ENCODE measurements at regions not wholly inside any gene's neighbourhood (a gene's known extent, or its start where the extent isn't known, plus 50 kb on each side); places are given as distances from the start of the nearest gene placed in this dataset.

DNA sequence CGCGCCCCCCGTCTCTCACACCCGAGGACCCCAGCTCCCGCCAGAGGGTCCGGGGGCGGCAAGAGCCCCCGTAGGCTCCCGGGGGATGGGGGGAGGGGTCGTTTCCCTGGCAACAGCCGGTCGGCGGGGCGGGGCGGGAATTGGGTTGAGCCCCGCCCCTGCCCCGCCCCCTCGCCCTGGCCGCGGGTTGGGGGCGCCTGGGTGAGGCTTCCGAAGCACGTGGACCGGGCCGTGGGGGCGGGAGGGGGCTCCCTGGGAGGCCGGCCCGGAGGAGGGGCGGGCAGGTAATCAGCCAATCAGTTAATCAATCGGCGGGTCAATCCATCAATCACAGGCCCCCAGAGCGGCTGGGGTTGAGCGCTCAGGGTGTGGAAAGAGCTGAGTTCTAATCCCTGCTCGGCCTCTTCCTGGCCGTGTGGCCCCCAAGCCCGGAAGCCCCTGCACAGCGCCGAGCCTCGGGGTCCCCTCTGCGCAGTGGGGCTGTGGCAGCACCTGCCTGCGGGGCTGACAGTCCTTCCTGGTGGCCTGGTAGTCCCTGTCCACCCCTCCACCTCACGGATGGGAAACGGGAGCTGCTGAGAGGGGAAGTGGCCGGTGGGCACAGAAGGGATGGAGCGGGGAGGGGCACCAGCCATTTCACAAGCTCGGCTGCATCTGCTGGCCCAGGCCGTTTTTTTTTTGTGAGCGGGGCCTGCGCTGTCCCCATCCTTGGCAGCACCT, 174.2 kb upstream of the IER5L start:
- no peak for DNase-seq

DNA sequence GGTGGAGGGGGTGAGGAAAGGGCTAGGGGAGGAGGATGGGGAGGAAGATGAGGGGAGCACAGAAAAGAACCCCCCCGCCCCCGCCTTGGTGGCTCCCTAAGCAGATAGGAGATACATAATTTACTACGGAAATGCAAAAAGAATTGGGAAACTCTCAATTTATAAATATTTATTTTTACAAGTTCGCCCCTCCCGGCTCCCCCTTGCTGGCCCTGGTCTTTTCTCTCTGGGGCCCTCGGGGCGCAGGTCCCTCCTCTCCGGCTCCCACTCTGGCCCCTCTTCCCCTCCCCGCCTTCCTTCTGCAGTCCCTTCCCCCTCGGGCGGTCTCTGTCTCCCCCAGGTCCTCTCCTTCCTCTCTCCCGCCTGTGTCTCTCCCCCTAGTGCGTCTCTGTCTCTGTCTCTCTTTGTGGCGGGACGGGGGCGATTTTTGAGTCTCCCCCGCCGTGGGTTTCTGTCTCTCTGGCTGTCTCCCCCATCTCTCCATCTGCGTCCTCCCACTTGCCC, 173.6 kb upstream of the IER5L start:
- DNase-seq: no peak

DNA sequence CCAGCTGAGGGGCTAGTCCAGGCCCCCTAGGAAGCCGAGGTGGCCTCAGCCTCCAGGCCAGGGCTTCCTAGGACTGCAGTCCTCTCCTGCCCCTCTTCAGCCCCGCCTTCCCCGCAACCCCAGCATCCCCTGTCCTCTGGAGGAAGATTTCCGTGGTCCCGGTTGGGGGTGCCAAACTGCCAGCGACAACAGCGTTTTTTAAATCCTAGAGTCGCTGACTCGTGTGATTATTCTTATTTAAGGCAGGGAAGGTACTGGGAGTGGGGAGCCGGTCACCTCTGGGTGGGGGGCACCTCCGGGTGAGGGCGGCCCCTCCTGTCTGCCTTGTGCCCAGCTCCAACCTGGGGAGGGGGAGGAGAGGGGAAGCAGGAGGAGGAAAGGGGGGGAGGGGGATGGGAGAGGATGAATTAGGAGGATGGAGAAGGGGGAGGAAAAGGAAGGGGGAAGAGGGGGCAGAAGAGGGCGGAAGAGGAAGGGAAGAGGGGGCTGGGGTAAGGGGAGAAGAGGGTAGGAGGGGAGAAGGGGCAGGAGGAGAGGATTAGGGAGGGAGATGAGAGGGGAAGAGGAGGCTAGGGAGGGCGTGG, 173.1 kb upstream of the IER5L start:
- no peak for DNase-seq

DNA sequence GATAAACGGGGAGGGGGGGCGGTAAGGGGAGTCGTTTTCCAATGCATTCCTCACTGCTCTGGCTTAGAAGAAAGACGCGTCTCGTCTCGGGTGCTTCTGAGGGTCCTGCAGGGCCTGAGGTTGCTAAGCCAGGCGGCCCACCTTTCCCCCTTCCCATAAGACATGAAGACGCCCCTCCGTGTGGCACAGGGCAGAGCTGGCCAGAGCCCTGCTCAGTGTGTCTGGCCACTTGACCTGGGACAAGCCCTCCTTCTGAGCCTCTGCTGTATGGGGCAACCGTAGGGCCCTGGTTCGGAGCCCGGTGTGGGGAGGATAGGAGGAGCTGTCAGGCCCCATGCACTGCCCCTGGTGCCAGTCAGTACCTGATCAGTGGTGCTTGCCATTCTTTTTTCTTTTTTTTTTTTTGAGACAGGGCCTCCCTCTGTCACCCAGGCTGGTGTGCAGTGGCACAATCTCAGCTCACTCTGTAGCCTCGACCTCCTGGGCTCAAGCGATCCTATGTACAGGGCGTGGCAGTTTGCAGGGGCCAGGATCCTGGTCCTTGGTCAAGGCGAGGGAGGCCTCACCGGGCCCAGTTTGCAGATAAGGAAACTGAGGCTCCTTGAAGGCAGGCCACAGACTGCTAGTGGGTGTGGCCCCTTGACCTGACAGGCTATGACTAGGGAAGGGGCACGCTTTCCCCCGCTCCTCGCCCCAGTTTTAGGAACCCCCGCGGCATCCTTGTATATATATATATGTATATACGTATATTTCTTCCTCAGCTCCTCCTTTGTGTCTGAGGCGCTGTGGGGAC, 172.3 kb upstream of the IER5L start:
- no peak for DNase-seq

DNA sequence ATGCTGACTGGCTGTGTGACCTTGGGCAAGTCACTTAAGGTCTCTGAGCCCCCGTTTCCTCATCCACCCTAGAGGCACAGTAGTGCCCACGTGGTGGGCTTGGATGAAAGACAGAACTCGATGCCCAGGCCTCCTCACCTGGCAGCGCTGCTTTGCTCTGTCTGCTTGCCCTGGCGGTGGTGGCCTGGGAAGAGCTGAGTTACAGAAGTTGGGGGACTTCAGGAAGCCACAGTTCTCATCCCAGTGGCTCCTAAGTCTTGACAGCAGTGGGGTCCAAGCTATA, 171.5 kb upstream of the IER5L start:
- DNase-seq: no peak

DNA sequence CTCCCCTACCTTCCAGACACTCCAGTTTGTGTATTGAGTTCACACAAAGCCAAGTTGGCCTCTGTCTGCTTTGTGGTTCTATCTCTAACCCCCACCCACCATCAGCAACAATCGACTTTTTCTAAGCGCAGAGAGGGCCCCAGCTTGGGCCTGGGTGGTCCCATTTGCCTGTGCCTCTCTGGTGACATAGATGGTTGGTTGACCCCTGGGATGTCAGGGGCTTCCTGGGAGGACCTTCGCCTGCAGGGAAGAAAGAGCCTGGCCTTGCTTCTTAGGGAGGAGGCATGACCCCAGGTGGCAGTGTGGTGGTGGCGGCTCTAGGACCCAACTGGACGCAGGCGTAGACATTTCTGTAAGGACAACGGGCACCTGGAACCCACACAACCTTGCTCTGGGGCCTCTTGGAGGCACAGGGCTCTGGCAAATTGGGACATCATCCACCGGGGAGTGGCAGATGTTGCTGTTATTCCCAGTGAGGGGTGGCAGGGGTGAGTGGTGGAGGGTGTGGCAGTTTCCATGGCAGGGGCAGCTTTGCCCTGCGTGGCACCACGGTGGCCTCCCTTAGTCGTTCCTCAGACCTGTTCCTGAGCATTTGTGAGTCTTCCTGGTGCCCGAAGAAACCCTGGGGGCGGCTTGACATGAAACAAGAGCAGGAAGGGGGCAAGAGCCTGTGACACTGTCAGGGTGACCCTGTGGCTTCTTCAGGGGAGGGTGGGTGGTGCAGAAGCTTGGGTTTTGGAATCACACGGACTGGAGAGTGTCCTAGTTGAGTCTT, 171.0 kb upstream of the IER5L start:
- no peak for DNase-seq

DNA sequence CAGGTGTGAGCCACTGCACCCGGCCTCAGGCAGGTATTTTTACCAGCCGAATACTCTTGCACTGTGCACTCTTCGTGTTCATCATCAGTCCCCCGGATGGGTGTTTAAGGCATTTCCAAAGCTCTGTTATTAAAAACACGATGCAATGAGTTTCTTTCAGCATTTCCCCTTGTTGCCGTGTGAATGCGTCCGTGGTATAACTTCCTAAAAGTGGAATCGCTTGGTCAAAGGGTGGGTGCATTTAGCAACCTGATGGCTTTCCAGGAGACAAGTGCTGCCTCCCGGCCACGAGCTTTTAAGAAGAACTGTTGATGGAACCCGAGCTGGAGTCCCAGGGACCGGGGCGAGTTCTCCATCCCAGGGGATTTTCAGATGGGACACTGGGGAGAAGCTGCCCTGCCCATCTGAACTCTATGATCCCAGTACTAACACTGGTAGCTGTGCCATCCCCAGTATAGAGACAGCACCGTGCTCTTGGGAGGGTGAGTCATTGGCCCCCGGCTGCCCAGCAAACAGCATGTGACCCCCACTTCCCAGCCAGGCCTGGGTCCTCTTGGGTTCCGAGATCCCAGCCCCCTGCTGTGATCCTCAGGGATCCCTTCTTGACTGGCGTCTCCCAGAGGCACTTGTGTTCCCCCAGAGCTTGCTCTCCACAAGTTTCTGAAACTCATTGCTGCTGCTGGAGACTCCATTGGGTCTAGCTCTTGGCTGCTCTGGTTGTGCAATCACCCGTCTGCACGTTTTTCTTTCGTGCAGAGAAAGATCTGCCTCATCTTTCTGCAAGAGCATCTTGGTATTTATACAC, 169.5 kb upstream of the IER5L start:
- peak in 1 of 2 donors; percentile 11 for DNase-seq

DNA sequence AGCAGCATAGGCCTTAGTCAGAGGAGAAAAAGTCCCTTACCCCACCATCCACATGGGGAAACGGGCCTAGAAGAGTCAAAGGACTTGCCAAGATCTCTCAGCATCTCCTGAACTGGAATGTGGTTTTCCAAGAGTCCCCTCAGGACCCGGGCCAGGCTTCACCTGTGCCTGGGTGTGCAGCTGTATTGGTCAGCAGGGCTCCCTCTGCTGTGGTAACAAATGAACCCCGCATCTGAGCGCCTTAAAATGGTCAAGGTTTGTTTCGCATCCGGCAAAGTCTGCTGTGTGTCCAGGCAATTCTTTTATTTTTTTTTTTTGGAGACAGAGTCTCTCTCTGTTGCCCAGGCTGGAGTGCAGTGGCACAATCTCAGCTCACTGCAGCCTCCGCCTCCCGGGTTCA, 168.0 kb upstream of the IER5L start:
- DNase-seq: no peak

DNA sequence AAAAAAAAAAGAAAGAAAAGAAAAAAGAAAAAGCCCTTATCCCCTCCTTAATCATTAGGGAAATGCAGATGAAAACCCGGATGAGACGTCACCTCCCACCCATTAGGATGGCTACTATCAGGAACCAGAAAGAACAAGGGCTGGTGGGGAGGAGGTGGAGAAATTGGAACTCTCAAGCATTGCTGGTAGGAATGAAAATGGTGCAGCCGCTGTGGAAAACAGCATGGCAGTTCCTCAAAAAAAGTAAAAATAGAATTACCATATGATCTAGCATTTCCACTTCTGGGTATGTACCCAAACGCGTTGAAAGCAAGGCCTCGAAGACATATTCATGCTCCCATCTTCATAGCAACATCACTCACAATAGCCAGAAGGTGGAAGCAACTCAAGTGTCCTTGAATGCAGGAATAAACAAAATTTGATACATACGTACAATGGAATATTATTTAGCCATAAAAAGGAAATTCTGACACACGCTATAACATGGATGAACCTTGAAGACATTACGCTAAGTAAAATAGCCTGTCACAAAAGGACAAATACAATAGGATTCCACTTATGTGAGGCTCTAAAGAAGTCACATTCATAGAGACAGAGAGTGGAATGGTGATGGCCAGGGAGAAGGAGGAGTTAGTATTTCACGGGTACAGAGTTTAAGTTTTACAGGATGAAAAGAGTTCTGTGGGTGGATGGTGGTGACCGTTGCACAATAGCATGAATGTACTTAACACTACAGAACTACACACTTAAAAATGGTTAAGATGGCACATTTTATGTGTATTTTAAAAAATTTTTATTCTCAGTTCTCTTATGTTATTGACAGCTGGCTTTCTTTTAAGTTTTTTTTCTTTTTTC, 166.8 kb upstream of the IER5L start:
- no peak for DNase-seq

DNA sequence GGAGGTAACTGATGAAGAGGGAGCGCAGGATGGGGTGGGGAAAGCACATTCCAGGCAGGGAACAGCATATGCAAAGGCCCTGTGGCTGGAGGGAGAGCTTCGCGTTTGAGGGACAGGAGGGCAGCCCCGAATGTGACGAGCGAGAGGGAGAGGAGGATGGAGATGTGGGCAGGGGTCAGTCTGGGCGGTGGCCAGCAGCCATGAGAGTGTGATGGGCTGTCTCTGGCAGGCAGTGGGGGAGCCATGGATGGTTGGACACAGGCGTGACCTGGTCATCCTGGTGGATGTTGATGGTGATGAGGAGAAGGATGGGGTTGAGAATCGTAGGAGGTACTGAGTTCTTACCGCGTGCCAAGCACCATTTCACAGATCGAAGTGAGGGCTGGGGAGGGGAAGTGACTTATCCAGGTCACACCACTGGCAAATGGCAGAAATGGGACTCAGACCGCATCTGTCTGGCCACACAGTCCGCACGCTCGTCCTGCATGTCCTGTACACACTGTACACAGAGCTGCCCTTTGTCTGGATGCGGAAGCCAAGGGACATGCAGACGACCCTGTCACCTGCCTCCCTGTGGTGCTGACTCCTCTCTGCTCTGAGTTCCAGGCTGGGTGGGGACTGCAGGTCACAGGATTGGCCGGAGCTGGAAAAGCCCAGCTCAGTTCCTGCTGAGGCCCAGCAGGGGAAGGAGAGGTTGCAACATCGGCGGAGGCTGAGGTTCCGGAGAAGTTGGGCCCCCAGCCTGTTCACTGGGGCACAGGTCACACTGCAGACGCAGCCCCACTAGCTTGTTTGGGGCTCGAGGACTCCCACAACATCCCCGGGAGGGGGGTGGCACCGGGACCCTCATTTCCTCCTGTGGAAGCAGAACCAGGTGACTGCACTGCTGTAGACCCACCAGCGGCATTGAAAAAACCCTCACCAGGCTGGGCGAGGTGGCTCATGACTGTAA, 165.6 kb upstream of the IER5L start:
- peak in 1 of 2 donors; percentile 61 for DNase-seq

DNA sequence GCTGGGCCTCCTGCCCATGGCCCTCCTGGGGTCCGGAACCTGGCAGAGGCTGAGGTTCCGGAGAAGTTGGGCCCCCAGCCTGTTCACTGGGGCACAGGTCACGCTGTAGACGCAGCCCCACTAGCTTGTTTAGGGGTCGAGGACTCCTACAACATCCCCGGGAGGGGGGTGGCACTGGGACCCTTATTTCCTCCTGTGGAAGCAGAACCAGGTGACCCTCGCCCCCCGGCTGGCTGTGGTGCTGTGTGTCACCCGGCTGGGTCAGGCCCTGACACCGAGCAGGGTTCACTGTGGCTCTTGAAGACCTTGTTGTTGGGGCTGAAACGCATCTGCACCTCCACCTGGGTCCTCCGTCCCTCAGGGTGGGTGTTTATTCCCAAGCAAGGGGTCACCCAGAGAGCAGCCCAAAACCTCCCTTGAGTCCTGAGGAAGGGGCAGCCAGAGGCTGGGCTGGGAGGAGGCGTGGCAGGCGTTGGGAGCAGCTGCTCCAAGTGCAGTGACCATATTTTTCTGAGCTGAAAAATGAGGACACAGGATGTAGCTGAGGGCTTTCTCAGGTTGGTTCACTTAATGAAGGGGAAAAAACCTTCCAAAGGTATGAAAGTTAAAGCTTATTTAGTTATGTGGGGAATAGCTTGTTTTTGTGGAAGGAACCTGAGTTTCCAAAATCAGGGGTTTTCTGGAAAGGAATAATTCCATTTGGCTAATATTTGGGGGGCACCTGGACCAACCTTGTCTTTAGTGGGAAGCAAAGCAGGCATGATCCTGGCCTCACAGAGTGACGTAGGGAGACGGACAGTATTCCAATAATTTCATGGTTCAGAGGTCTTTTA, 164.7 kb upstream of the IER5L start:
- DNase-seq: no peak

DNA sequence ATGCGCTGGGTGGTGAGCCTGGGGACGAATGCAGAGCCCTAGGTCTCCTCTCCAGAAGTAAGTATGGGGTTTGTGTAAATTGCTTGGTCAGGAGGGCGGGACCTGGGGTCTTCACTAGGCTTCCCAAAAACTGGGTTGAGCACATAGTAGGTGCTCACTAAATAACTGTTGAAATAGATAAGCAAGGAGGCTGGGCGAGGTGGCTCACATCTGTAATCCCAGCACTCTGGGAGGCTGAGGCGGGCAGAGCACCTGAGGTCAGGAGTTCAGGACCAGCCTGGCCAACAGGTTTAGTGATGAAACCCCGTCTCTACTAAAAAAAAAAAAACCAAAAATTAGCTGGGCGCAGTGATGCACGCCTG, 163.9 kb upstream of the IER5L start:
- DNase-seq: no peak

DNA sequence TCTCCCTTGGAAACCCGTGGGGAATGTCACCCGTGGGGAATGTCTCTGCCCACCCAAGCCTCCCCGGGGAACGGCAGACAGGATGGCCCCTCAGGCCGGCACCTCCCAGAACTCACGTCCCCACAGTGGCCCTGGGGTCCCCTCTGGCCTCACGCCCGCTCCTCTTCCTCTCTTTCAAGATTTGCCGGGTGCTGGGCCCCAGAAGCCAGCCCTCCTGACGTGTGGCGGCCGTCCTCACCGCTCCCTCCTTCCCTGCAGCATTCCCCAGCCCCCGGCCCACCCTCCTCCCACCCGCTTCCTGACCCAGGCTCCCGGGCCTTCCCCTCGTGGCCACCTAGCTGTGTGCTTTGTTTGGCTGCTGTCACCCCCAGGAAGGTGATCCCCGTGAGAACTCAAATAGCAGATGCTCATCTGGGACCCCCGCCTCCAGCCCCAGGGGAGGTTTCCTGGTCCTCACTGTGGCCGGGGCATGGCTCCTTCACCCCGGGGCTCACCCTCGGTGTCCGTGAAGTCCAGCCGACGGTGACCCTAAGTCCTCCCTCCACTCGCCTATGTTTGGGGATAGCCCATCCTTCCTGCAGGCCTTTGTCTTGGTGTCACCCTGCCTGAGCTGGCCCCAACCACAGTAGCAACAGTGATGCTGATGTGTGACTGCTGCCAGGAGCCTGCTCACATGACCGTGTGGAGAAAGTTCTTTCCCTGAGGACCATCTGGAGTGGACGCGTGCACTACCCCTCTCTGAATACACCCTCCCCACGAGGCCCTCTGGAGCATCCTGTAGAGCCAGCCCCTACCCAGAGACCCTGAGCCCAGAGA, 163.3 kb upstream of the IER5L start:
- DNase-seq: no peak

DNA sequence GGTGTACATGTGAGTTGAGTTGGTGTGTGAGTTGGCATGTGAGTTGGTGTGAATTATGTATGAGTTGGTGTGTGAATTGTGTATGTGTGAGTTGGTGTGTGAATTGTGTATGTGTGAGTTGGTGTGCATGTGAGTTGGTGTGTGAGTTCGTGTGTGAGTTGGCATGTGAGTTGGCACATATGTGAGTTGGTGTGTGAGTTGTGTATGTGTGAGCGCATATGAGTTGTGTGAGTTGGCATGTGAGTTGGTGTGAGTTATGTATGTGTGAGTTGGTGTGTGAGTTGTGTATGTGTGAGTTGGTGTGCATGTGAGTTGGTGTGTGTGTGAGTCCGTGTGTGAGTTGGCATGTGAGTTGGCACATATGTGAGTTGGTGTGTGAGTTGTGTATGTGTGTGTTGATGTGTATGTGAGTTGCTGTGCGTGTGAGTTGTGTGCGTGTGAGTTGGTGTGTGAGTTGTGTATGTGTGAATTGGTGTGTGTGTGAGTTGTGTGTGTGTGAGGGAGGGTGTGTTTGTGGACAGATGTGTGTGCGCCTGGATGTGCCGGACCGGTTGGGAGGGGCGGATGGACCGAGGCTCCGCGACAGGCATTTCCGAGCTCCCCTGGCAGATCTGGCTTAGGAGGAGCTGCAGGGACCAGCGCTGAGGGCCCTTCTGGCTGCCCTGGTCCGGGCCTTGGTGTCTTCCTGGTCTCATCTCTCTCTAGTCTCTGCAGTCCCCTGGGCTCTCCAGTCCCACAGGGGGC, 162.5 kb upstream of the IER5L start:
- DNase-seq: no peak

DNA sequence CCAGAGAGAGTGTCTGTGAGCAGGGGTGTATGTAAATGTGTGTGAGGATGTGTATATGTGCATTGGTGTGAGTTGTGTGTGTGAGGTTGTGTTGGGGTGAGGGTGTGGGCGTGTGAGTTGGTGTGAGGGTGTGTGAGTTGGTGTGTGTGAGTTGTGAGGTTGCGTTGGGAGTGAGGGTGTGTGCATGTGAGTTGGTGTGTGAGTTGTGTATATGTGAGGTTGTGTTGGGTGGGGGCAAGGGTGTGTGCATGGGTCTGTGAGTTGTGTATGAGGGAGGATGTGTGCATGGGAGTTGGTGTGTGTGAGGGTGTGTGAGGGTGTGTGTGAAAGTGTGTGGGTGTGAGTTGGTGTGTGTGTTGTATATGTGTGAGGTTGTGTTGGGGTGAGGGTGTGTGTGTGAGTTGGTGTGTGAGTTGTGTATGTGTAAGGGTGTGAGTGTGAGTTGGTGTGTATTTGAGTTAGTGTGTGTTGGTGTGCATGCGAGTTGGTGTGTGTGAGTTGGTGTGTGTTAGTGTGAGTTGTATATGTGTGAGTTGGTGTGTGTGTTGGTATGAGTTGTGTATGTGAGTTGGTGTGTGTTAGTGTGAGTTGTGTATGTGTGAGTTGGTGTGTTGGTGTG, 161.6 kb upstream of the IER5L start:
- no peak for DNase-seq

DNA sequence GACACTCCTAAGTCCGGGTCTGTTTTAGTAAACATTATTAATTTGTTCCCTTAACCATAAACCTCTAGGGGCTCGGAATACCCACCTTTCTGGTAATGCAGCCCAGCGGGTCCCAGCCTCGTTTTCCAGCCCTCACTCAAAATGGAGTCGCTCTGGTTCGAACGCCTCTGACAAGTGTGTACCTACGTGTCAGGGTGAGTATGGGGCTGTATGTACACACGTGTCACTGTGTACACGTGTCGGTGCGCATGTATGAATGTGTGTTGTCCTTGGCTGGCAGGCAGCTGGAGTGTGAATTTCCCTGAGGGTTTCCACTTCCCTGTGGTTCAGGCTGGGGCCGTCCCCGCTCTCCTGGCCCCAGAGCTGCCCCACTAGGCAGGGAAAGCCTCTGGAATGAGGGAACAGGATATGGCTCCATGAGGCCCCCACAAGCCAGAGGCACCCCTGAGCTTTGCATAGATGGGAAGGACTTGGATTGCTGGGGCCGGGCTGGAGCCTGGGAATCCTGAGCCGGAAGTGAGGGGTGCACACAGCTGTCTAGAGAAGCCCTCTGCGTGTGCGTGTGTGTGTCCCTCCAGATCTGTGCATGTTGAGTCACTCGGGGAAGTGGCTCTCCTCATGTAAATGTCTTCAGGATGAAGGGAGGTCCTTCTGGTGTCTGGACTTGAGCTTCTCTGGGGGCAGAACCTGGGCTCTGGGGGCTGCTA, 160.8 kb upstream of the IER5L start:
- DNase-seq: no peak

Data from hippocampal formation (tissue), 2 donors.